Dendritic cell treated with granulocyte-macrophage colony-stimulating factor and Interleukin-4, amounts not matched to agents 40 ng/mL and 50 ng/mL, for 4 days (primary cell): ENCODE measurements at regions not wholly inside any gene's neighbourhood (a gene's known extent, or its start where the extent isn't known, plus 50 kb on each side); places are given as distances from the start of the nearest gene placed in this dataset.

Source experiments
- H3K27ac Mint-ChIP-seq: one replicate; pipeline ENCODE4 v1.8.0; 2022; ENCODE audit warnings: mild to moderate bottlenecking, mixed read lengths
- H3K27me3 Mint-ChIP-seq: one replicate; pipeline ENCODE4 v1.8.0; 2022; ENCODE audit warnings: mild to moderate bottlenecking, mixed read lengths
- H3K36me3 Mint-ChIP-seq: one replicate; pipeline ENCODE4 v1.8.0; 2022; ENCODE audit warnings: low read depth, mixed read lengths
- H3K4me1 Mint-ChIP-seq: one replicate; pipeline ENCODE4 v1.8.0; 2022; ENCODE audit warnings: low read depth, mixed read lengths
- H3K4me3 Mint-ChIP-seq: one replicate; pipeline ENCODE4 v1.8.0; 2022; ENCODE audit warnings: mild to moderate bottlenecking, moderate library complexity, mixed read lengths
- H3K9me3 Mint-ChIP-seq: one replicate; pipeline ENCODE4 v1.8.0; 2022; ENCODE audit warnings: mixed read lengths
- intact Hi-C: fragments of 100-400 bp; cut with micrococcal nuclease; formaldehyde crosslinking; loops from one replicate; pipeline ENCODE4 v1.15.0; 2022

DNA sequence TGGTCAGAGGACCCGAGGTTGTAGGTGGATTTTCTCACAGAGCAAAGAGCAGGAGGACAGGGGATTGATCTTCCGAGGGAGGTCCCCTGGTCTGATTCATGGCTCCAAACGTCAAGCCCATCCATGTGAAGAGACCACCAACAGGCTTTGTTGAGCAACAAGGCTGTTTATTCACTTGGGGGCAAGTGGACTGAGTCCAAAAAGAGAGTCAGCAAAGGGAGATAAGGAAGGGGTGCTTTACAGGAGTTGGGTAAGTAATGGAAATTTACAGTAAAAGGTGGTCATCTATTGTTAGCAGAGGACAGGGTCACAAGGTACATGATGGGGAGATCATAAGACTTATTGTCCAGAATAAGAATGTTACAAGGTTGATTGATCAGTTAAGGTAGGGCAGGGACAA lies 2285.8 kb downstream of the TP53TG3F start:
- Mint-ChIP-seq H3K27ac (no peak overlapping the region), H3K36me3 (no peaks in the 10 kb centered on the region), H3K27me3 (no peaks in the 10 kb centered on the region), H3K9me3 (peaks cover 96% of the 10 kb centered on the region), H3K4me3 (no peak overlapping the region), H3K4me1 (no peaks in the 10 kb centered on the region)
- intact Hi-C loops, result no loop called here

- Mint-ChIP-seq H3K36me3 (no peaks in the 10 kb centered on the region), H3K9me3 (peaks cover 96% of the 10 kb centered on the region), H3K4me1 (no peaks in the 10 kb centered on the region), H3K27ac (no peak overlapping the region), H3K4me3 (no peak overlapping the region), H3K27me3 (no peaks in the 10 kb centered on the region)
- intact Hi-C loops, result no loop called here
Observed at GRCh38 chr16:35745821-35746248, 2286.4 kb downstream of the TP53TG3F start.

- H3K27me3 Mint-ChIP-seq, result no peaks in the 10 kb centered on the region
- no peaks in the 10 kb centered on the region for H3K4me1 Mint-ChIP-seq
- no peak overlapping the region for H3K4me3 Mint-ChIP-seq
- H3K9me3 Mint-ChIP-seq, result peaks cover 96% of the 10 kb centered on the region
- H3K36me3 Mint-ChIP-seq, result no peaks in the 10 kb centered on the region
- no peak overlapping the region for H3K27ac Mint-ChIP-seq
- intact Hi-C loops, result no loop called here
Observed at GRCh38 chr16:35746281-35746962, 2287.0 kb downstream of the TP53TG3F start.

DNA sequence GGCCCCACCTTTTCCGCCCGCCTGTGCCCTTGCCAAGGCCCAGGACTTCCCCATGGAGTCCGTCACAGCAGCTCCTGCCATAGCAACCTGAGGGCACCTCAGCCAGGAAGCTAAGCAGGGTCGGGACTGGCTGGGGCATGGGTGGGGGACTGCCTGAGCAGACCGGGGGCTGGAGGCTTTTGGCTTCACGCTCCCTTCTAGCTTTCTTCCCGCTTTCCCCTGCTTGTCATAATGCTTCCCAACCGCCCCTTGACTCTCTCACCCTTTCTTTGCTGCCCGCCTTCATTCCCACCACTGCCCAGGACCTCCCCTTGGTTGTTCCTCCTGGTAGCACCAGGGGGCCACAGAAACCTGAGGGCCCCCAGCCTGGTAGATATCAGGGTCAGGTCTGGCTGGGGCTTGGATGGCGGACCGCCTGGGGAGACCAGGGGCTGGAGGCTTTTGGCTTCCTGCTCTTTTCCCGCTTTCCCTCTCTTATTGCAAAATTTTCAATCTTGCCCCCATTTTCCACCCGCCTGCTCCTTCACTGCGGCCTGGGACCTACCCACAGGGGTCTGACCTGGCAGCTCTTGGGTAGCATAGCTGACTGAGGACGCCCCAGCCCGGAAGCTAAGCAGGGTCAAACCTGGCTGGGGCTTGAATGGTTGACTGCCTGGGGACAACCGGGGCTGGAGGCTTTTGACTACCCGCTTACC lies 2287.7 kb downstream of the TP53TG3F start:
- H3K36me3 Mint-ChIP-seq, result no peaks in the 10 kb centered on the region
- no peaks in the 10 kb centered on the region for H3K4me1 Mint-ChIP-seq
- intact Hi-C loops, result no loop called here
- H3K27ac Mint-ChIP-seq, result no peak overlapping the region
- no peak overlapping the region for H3K4me3 Mint-ChIP-seq
- no peaks in the 10 kb centered on the region for H3K27me3 Mint-ChIP-seq
- H3K9me3 Mint-ChIP-seq, result peaks cover 96% of the 10 kb centered on the region

DNA sequence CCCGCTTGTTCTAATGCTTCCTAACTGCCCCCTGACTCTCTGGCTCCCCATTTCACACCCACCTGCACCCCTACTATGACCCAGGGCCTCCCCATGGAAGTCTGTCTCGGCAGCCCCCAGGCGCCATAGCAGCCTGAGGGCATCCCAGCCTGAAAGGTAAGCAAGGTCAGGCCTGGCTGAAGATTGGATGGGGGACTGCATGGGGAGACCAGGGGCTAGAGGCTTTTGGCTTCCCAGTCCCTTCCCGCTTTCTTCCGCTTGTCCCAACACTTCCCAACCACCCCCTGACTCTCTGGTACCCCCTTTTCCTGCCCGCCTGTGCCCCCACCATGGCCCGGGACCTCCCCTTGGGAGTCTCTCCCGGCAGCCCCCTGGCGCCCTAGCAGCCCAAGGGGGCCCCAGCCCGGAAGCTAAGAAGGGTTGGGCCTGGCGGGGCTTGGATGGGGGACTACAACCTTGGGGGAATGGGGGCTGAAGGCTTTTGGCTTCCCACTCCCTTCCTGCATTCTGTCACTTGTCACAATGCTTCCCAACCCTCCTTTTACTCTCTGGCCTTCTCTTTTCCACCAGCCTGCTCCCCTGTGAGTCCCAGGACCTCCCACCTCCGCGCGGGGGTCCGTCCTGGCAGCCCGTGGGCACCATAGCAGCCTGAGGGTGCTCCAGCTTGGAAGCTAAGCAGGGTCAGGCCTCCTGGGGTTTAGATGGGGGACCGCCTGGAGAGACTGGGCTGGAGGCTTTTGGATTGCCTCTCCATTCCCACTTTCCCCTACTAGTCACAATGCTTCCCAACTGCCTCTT lies 2288.4 kb downstream of the TP53TG3F start:
- Mint-ChIP-seq H3K9me3 (peaks cover 96% of the 10 kb centered on the region), H3K4me1 (no peaks in the 10 kb centered on the region), H3K27me3 (no peaks in the 10 kb centered on the region), H3K4me3 (no peak overlapping the region), H3K36me3 (no peaks in the 10 kb centered on the region), H3K27ac (no peak overlapping the region)
- intact Hi-C loops, result no loop called here

DNA sequence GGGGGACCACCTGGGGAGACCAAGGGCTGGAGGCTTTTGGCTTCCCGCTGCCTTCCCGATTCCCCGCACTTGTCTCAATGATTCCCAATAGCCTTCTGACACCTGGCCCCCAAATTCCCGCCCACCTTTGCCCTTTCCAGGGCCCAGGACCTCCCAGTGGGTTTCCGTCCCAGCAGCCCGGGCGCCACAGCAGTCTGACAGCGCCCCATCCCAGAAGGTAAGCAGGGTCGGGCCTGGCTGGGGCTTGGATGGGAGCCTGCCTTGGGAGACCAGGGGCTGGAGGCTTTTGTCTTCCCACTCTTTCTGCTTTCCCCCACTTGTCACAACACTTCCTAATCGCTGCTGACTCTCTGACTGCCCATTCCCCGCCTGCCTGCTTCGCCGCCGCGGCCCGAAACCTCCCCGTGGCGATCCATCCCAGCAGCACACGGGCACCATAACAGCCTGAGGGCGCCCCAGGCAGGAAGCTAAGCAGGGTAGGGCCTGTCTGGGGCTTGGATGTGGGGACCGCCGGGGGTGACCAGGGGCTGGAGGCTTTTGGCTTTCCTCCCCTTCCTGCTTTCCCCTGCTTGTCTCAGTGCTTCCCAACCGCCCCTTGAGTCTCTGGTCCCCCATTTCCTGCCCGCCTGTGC lies 2289.3 kb downstream of the TP53TG3F start:
- Mint-ChIP-seq H3K27me3 (no peaks in the 10 kb centered on the region), H3K36me3 (no peaks in the 10 kb centered on the region)

GRCh38 chr16:35749253-35750141 lies 2290.1 kb downstream of the TP53TG3F start:
- intact Hi-C loops, result no loop called here
- Mint-ChIP-seq H3K4me3 (no peak overlapping the region), H3K36me3 (no peaks in the 10 kb centered on the region), H3K4me1 (no peaks in the 10 kb centered on the region), H3K9me3 (peaks cover 100% of the 10 kb centered on the region), H3K27ac (no peak overlapping the region), H3K27me3 (no peaks in the 10 kb centered on the region)

More for the DNA sequence above, 2289.3 kb downstream of the TP53TG3F start:
- H3K9me3 Mint-ChIP-seq, result peaks cover 100% of the 10 kb centered on the region
- no peak overlapping the region for H3K27ac Mint-ChIP-seq
- H3K4me3 Mint-ChIP-seq, result no peak overlapping the region
- H3K4me1 Mint-ChIP-seq, result no peaks in the 10 kb centered on the region
- intact Hi-C loops, result no loop called here

DNA sequence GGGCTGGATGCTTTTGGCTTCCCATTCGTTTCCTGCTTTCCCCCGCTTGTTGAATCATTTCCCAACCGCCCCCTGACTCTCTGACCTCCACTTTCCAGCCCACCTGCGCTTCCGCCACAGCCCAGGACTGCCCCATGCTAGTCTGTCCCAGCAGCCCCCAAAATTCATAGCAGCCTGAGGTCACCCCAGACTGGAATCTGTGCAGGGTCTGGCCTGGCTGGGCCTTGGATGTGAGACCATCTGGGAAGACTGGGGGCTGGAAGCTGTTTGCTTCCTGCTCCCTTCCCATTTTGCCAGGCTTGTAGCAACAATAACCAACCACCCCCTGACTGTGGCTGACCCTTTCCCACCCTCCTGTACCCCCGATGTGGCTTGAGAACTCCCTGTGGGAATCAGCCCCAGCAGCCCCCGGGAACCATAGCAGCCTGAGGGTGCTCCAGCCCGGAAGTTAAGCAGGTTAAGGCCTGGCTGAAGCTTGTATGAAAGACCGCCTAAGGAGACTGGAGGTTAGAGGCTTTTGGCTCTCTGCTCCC lies 2290.8 kb downstream of the TP53TG3F start:
- intact Hi-C loops, result no loop called here
- peaks cover 100% of the 10 kb centered on the region for H3K9me3 Mint-ChIP-seq
- no peaks in the 10 kb centered on the region for H3K36me3 Mint-ChIP-seq
- no peaks in the 10 kb centered on the region for H3K4me1 Mint-ChIP-seq
- H3K4me3 Mint-ChIP-seq, result no peak overlapping the region
- no peak overlapping the region for H3K27ac Mint-ChIP-seq
- no peaks in the 10 kb centered on the region for H3K27me3 Mint-ChIP-seq

DNA sequence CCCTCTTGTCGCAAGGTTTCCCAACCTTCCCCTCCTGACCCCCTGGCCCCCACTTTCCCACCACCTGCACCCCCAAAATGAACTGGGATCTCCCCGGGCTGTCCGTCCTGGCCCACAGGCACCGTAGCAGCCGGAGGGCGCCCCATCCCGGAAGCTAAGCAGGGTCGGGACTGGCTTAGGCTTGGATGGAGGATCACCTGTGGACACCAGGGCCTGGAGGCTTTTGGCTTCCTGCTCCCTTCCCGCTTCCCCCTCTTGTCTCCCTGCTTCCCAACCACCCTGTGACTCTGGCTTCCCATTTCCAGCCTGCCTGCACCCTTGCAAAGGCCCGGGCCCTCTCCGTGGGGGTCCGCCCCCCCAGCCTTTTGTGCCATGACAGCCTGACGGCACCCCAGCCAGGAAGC lies 2291.3 kb downstream of the TP53TG3F start:
- H3K36me3 Mint-ChIP-seq, result no peaks in the 10 kb centered on the region
- H3K9me3 Mint-ChIP-seq, result peaks cover 99% of the 10 kb centered on the region
- H3K27ac Mint-ChIP-seq, result no peak overlapping the region
- H3K27me3 Mint-ChIP-seq, result no peaks in the 10 kb centered on the region
- intact Hi-C loops, result no loop called here
- H3K4me3 Mint-ChIP-seq, result no peak overlapping the region
- H3K4me1 Mint-ChIP-seq, result no peaks in the 10 kb centered on the region

GRCh38 chr16:35751191-35751941 lies 2292.0 kb downstream of the TP53TG3F start:
- Mint-ChIP-seq H3K9me3 (peaks cover 92% of the 10 kb centered on the region), H3K4me3 (no peak overlapping the region), H3K36me3 (no peaks in the 10 kb centered on the region), H3K4me1 (no peaks in the 10 kb centered on the region), H3K27me3 (no peaks in the 10 kb centered on the region), H3K27ac (no peak overlapping the region)
- intact Hi-C loops, result no loop called here

- H3K9me3 Mint-ChIP-seq, result peaks cover 84% of the 10 kb centered on the region
- H3K36me3 Mint-ChIP-seq, result no peaks in the 10 kb centered on the region
- intact Hi-C loops, result no loop called here
- H3K27me3 Mint-ChIP-seq, result no peaks in the 10 kb centered on the region
- H3K27ac Mint-ChIP-seq, result no peak overlapping the region
- H3K4me3 Mint-ChIP-seq, result no peak overlapping the region
- no peaks in the 10 kb centered on the region for H3K4me1 Mint-ChIP-seq
Observed at GRCh38 chr16:35752012-35752772, 2292.8 kb downstream of the TP53TG3F start.
